EL (cell line): ENCODE measurements at regions not wholly inside any gene's neighbourhood (a gene's known extent, or its start where the extent isn't known, plus 50 kb on each side); places are given as distances from the start of the nearest gene placed in this dataset.
"Not testable (repeated sequence)": the region's sequence is repeated elsewhere in the genome, so short reads cannot be mapped to it uniquely, and the experiment has no call there.

Source experiments
- DNase-seq: peaks from one replicate; pipeline ENCODE4 v3.0.0-alpha.2; 2016

- DNase-seq = no peak
Observed at GRCh38 chr7:51467384-51468017, 150.9 kb upstream of the COBL start.

- DNase-seq = no peak
Observed at GRCh38 chr7:51459809-51460208, 143.2 kb upstream of the COBL start.

- no peak for DNase-seq
Observed at GRCh38 chr7:51458693-51459092, 142.1 kb upstream of the COBL start.

DNA sequence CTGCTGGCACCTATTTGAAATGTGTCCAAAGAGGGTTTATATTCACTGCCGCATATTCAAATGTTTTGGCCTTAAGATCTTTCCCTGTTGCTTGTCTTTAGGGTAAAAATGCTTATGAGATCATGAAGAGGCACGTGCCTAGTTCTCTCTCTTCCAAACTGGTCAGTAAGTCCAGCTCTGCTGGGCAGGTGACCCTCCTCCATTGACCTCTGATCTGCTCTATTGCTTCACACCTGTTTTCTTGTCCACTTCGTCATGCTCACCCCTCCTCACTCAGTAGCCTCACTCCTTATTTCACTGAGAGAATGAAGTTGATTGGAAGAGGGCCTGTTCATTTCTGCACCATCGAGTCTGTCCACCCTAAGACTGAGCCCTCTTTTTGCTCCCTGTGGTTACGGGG is 140.5 kb upstream of the COBL start:
- DNase-seq = no peak

GRCh38 chr7:51456431-51457060 is 139.9 kb upstream of the COBL start:
- no peak for DNase-seq

- no peak for DNase-seq
Observed at GRCh38 chr7:51455948-51456347, 139.3 kb upstream of the COBL start.

- DNase-seq = no peak
Observed at GRCh38 chr7:51455513-51455912, 138.9 kb upstream of the COBL start.

DNA sequence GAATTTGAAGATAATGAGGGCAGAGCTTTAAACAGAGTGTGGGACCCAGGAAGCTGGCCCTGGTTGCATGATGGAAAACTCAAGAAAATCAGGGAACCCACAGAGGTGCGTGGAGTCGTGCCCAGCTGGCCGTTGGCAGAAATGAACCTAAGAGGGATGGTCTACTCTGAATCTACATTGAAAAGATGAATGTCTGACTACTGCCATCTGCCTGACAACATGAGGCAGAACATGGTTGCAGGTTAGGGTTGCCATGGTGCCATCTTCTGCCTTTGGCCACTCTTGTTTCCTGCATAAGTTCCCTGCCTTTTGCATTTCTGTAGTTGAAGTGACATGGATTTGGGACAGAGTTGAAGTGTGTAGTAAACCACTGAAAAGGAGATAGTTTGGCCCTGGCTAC is 138.5 kb upstream of the COBL start:
- DNase-seq = no peak

- DNase-seq = no peak
Observed at GRCh38 chr7:51452694-51453093, 136.1 kb upstream of the COBL start.

- no peak for DNase-seq
Observed at GRCh38 chr7:51451751-51452476, 135.3 kb upstream of the COBL start.

- no peak for DNase-seq
Observed at GRCh38 chr7:51450541-51450940, 133.9 kb upstream of the COBL start.

- no peak for DNase-seq
Observed at GRCh38 chr7:51446785-51447184, 130.2 kb upstream of the COBL start.

GRCh38 chr7:51446356-51446755 is 129.7 kb upstream of the COBL start:
- DNase-seq = no peak

- no peak for DNase-seq
Observed at GRCh38 chr7:51444936-51445335, 128.3 kb upstream of the COBL start.

- DNase-seq = peak; percentile 28
Observed at GRCh38 chr7:51430480-51431086, 114.0 kb upstream of the COBL start.

GRCh38 chr7:51428217-51428887 is 111.7 kb upstream of the COBL start:
- no peak for DNase-seq

GRCh38 chr7:51426163-51426562 is 109.6 kb upstream of the COBL start:
- DNase-seq = no peak

DNA sequence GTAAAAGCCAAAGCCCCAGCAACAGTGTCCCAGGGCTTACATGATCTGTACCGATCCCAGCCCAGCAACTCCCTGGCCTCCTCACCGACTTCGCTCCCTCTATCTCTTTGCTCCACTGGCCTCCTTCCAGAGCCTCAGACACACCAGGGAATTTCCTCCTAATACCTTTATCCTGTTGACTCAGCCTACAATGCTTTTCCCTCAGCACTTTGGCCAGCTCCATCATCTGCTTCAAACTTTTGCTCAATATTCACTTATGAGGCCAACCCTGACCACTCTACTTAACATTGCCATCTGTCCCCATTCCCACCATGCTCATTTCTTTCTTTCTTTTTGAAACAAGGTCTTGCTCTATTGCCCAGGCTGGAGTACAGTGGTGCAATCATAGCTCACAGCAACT is 93.3 kb upstream of the COBL start:
- DNase-seq = not testable (repeated sequence)

GRCh38 chr7:51397608-51398007 is 81.0 kb upstream of the COBL start:
- DNase-seq = not testable (repeated sequence)

- not testable (repeated sequence) for DNase-seq
Observed at GRCh38 chr7:51393003-51393402, 76.4 kb upstream of the COBL start.

DNA sequence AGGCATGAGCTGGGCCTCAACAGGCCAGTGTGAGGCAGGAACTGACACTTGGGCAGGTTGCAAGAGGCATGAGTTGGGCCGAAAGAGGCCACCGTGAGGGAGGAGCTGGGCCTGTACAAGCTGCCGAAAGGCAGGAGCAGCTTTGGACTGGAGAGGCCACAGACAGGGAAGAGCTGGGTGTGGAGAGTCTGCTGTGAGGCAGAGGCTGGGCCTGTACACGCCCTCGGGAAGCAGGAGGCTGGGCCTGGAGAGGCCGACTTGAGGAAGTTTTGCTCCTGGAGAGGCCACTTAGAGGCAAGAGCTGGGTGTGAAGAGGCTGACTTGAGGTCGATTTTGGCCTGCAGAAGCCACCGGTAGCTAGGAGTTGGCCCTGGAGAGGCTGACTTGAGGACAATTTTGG is 73.3 kb upstream of the COBL start:
- DNase-seq = not testable (repeated sequence)

DNA sequence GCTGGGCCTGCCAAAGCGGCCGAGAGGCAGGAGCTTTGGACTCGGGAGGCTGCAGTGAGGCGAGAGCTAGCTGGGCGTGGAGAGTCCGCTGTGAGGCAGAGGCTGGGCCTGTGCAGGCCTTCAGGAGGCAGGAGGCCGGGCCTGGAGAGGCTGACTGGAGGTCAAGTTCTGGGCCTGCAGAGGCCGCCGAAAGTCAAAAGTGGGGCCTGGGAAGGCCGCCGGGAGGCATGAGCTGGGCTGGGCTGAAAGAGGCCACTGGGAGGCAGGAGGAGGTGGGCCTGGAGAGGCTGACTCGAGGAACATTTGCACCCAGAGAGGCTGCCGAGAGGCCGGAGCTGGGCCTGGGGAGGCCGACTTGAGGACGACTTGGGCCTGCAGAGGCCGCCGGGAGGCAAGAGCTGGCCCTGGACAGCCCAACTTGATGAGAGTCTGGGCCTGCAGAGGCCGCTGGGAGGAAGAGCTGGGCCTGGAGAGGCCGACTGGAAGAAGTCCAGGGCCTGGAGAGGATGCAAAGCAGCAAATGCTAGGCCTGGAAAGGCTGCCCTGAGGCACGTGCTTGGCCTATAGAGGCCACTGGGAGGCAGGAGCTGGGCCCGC is 72.7 kb upstream of the COBL start:
- DNase-seq = not testable (repeated sequence)

- not testable (repeated sequence) for DNase-seq
Observed at GRCh38 chr7:51388241-51388640, 71.6 kb upstream of the COBL start.
